ENCODE measurements at regions not wholly inside any gene's neighbourhood (a gene's known extent, or its start where the extent isn't known, plus 50 kb on each side); places are given as distances from the start of the nearest gene placed in this dataset.

- no peaks in the 10 kb centered on the region for H3K4me1 ChIP-seq
- no peak overlapping the region for H3K27ac ChIP-seq
- DNase-seq: no peak
- no peaks in the 10 kb centered on the region for H3K9me3 ChIP-seq
- intact Hi-C loops (cut with DNase I): no loop called here
- H3K36me3 ChIP-seq: no peaks in the 10 kb centered on the region
- no peaks in the 10 kb centered on the region for H3K27me3 ChIP-seq
- H3K4me3 ChIP-seq: no peak overlapping the region
- H3K9ac ChIP-seq (ENCODE audit: low read depth in 2 of 2, low read length in 2 of 2): no peak overlapping the region
- TF ChIP-seq, protein P1, sequence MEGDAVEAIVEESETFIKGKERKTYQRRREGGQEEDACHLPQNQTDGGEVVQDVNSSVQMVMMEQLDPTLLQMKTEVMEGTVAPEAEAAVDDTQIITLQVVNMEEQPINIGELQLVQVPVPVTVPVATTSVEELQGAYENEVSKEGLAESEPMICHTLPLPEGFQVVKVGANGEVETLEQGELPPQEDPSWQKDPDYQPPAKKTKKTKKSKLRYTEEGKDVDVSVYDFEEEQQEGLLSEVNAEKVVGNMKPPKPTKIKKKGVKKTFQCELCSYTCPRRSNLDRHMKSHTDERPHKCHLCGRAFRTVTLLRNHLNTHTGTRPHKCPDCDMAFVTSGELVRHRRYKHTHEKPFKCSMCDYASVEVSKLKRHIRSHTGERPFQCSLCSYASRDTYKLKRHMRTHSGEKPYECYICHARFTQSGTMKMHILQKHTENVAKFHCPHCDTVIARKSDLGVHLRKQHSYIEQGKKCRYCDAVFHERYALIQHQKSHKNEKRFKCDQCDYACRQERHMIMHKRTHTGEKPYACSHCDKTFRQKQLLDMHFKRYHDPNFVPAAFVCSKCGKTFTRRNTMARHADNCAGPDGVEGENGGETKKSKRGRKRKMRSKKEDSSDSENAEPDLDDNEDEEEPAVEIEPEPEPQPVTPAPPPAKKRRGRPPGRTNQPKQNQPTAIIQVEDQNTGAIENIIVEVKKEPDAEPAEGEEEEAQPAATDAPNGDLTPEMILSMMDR (IDR thresholded peaks at IDR 0.05): no peak
Measured at GRCh38 chr4:101710806-101711205, 79.7 kb upstream of the BANK1 start.

- intact Hi-C loops (cut with DNase I): no loop called here
- Histone ChIP-seq H3K36me3 (no peaks in the 10 kb centered on the region), H3K4me3 (no peak overlapping the region), H3K9ac (ENCODE audit: low read depth in 2 of 2, low read length in 2 of 2) (no peak overlapping the region), H3K9me3 (no peaks in the 10 kb centered on the region), H3K27ac (no peak overlapping the region), H3K27me3 (no peaks in the 10 kb centered on the region), H3K4me1 (no peaks in the 10 kb centered on the region)
- TF ChIP-seq, protein P1 (IDR thresholded peaks at IDR 0.05): no peak
- DNase-seq: no peak
Measured at GRCh38 chr4:101708293-101709039, 82.1 kb upstream of the BANK1 start.

GRCh38 chr4:101707596-101707995, 82.9 kb upstream of the BANK1 start:
- Histone ChIP-seq H3K9me3 (no peaks in the 10 kb centered on the region), H3K4me1 (no peaks in the 10 kb centered on the region), H3K4me3 (no peak overlapping the region), H3K27me3 (no peaks in the 10 kb centered on the region), H3K9ac (ENCODE audit: low read depth in 2 of 2, low read length in 2 of 2) (no peak overlapping the region), H3K36me3 (no peaks in the 10 kb centered on the region), H3K27ac (no peak overlapping the region)
- TF ChIP-seq, protein P1 (IDR thresholded peaks at IDR 0.05): no peak
- no peak for DNase-seq
- intact Hi-C loops (cut with DNase I): no loop called here

- Histone ChIP-seq H3K9me3 (no peaks in the 10 kb centered on the region), H3K27ac (no peak overlapping the region), H3K27me3 (no peaks in the 10 kb centered on the region), H3K36me3 (no peaks in the 10 kb centered on the region), H3K4me1 (no peaks in the 10 kb centered on the region), H3K4me3 (no peak overlapping the region), H3K9ac (ENCODE audit: low read depth in 2 of 2, low read length in 2 of 2) (no peak overlapping the region)
- no peak for DNase-seq
- TF ChIP-seq, protein P1 (IDR thresholded peaks at IDR 0.05): no peak
- intact Hi-C loops (cut with DNase I): no loop called here
Measured at GRCh38 chr4:101706535-101707057, 83.9 kb upstream of the BANK1 start.

DNA sequence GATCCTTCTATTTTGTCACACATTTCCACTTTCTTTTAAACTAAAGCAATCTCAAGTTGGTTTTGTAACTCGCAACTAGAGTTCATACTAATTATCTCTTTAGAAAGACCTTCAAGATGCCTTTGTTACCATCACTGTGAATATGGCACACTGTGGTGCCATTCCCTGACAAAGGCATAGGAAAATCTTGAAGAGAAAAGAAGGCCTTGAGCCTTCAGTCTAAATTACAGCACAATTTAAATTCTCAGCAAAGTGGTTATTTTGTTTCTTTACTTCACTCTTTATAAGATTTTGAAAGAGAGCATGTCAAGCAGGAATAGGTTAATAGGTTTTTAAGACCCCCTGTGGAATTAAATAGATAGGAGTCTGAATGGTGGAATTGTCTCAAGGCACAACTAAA, 89.0 kb upstream of the BANK1 start:
- no peak for DNase-seq
- no peak overlapping the region for H3K9ac ChIP-seq (ENCODE audit: low read depth in 2 of 2, low read length in 2 of 2)
- TF ChIP-seq, protein P1 (IDR thresholded peaks at IDR 0.05): no peak
- no peaks in the 10 kb centered on the region for H3K9me3 ChIP-seq
- no peak overlapping the region for H3K4me3 ChIP-seq
- no peaks in the 10 kb centered on the region for H3K4me1 ChIP-seq
- no peak overlapping the region for H3K27ac ChIP-seq
- intact Hi-C loops (cut with DNase I): no loop called here
- H3K27me3 ChIP-seq: no peaks in the 10 kb centered on the region
- no peaks in the 10 kb centered on the region for H3K36me3 ChIP-seq
